DMS53 (cell line): ENCODE measurements at regions not wholly inside any gene's neighbourhood (a gene's known extent, or its start where the extent isn't known, plus 50 kb on each side); places are given as distances from the start of the nearest gene placed in this dataset.
"Not testable (repeated sequence)": the region's sequence is repeated elsewhere in the genome, so short reads cannot be mapped to it uniquely, and the experiment has no call there.

Experiments used
- DNase-seq: peaks from one replicate; lab custom pipeline; 2025; lab: John Stamatoyannopoulos, UW

DNA sequence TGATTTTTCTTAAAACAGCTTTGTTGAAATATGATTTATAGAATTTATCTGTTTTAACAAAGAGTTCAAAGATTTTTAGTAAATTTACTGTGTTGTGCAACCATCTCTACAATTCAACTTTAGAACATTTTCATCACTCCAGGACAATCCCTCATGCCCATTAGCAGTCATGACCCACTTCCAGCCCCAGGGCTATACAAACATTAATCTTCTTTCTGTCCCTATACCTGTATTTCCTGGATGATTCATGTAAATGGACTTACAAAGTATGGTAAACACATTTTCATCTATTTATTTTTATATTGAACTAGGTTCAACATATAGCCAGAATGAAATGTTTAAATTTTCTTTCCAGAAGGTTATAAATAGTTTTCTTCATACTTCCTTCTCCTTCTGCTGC lies 127.8 kb upstream of the CCDC180 start:
- DNase-seq, result no peak

DNA sequence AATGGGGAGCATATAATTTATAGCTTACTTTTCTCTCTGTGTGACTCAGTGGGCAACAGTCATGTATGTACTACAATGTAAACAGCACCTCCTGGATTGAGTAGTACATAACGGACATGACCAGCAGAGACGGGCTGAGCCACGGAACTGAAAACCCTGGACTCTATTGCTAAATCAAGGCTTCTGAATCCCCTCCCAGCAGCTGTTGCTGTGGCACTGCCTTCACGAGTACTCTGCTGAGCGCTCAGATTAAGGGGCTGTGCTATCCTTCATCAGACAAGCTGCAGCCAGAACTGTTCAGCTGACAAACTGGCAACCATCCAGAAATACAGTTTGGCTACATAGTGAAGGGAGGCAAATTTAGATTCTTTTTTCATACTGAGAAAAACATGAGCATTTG lies 131.3 kb upstream of the CCDC180 start:
- DNase-seq, result no peak

DNA sequence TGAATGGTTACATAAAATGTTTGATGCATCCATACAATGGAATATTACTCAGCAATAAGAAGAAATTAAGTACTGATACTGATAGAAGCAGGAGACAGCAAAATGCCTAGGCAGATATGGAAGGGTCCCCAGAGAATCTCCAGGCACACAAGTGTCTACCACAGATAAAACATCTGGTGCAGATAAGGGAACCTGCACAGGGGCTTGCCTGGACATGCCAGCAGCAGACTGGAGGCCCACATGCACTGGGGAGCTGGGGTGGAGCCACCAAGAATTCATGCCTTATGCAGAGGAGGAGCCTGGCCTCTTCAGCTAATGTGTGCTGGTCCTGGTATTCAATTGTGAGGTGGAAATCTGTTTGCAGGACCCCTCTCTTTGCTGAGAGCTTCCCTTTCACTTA lies 129.2 kb upstream of the CTSV start:
- DNase-seq, result not testable (repeated sequence)

GRCh38 chr9:97166496-97167138 lies 127.7 kb upstream of the CTSV start:
- DNase-seq, result not testable (repeated sequence)

GRCh38 chr9:97160255-97160654 lies 121.3 kb upstream of the CTSV start:
- DNase-seq, result no peak

- not testable (repeated sequence) for DNase-seq
Observed at GRCh38 chr9:97158722-97159121, 119.8 kb upstream of the CTSV start.

GRCh38 chr9:97155441-97155840 lies 116.5 kb upstream of the CTSV start:
- not testable (repeated sequence) for DNase-seq

DNA sequence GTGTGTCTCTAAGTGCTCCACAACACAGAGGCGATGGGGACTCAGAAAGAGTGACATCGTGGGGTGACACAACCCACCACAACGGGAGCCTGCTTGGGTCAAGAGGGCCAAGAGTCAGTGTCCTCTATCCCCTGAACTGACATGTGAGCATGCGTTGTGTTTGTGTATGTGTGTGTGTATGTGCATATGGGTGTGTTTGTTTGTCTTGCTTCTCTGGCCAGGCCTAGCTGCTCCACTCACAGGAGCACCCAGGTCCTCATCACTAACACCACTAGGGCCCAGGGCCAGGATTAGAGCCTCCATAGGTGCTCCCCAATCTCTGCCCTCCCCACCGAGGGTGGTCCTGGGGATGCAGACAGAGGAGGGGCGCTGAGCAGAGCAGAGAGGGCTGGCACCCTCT lies 115.0 kb upstream of the CTSV start:
- DNase-seq, result peak; percentile 43

GRCh38 chr9:97153160-97153559 lies 114.2 kb upstream of the CTSV start:
- DNase-seq, result peak; percentile 8

DNA sequence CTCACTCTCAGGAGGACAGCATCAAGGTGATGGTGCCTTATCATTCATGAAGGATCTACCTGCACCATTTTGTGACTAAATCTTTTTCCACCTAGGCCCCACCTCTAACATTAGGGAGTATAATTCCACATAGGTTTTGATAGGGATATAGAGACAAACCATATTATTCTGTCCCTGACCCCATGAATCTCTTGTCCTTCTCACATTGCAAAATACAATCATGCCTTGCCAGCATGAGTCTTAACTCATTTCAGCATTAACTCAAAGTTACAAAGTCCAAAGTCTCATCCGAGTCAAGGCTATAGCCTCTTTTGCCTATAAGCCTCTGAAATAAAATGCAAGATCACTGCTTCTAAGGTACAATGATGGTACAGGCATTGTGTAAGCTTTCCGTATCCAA lies 111.5 kb upstream of the CTSV start:
- not testable (repeated sequence) for DNase-seq

GRCh38 chr9:97148428-97148827 lies 109.5 kb upstream of the CTSV start:
- DNase-seq, result not testable (repeated sequence)

- not testable (repeated sequence) for DNase-seq
Observed at GRCh38 chr9:97145680-97146079, 106.7 kb upstream of the CTSV start.

DNA sequence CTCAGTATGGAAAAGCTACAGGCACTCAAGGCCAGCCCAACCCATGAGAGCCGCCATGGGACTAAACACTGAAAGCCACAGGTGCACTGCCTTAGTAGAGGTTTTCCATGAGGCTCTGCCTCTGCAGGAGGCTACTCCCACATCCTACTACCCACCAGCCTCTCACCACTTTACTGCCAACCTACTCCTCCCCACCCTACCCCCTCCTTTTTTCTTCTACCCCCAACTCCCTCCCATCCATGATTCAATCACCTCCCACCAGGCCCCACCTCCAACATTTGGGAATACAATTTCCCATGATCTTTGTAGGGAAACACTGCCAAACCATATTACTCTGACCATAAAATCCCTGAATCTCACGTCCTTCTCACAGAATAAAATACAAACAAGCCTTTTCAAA lies 101.6 kb upstream of the CTSV start:
- no peak for DNase-seq

- DNase-seq, result no peak
Observed at GRCh38 chr9:97136421-97136820, 97.5 kb upstream of the CTSV start.

DNA sequence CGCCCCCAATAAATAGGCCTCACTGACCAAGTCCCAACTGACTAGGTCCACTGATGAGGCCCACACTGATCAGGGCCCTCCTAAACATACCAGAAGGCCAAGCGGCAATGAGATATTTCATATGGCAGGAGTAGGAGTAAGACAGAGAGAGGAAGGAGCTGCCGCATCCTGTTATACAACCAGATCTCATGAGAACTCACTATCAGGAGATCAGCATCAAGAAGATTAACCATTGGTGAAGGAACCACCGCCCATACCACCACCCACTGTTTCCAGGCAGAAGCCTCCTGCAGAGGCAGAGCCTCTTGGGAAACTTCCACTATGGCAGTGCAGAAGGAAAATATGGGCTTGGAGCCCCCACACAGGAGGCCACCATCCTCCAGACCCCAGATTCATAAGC lies 95.0 kb upstream of the CTSV start:
- DNase-seq, result not testable (repeated sequence)

GRCh38 chr9:97132865-97133264 lies 93.9 kb upstream of the CTSV start:
- DNase-seq, result no peak

- not testable (repeated sequence) for DNase-seq
Observed at GRCh38 chr9:97130864-97131263, 91.9 kb upstream of the CTSV start.

DNA sequence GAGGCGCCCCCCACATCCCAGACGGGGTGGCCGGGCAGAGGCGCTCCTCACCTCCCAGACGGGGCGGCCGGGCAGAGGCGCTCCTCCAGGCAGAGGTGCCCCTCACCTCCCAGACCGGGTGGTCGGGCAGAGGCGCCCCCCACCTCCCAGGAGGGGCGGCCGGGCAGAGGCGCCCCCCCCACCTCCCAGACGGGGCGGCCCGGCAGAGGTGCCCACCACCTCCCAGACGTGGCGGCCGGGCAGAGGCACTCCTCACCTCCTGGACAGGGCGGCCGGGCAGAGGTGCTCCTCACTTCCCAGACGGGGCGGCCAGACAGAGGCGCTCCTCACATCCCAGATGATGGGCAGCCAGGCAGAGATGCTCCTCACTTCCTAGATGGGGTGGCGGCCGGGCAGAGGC lies 91.4 kb upstream of the CTSV start:
- DNase-seq, result not testable (repeated sequence)

GRCh38 chr9:97128919-97129318 lies 90.0 kb upstream of the CTSV start:
- DNase-seq, result no peak

DNA sequence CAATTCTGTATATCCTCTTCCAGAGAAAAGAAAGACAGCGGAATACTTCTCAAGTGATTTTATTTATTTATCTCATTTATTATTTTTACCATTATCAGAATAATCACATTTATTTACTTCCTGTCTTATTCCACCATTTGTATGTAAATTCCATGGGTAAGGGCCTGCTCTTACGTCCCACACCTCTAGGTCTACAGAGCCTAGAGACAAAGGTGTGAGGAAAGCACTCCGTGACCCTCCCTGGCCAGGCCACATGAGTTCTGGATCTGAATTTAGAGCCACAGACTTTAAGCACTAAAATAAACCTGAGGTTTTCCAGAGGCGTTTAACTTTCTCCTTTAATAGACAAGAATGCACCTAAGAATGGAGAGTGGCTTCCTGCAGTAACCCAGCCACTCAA lies 85.3 kb upstream of the CTSV start:
- no peak for DNase-seq

DNA sequence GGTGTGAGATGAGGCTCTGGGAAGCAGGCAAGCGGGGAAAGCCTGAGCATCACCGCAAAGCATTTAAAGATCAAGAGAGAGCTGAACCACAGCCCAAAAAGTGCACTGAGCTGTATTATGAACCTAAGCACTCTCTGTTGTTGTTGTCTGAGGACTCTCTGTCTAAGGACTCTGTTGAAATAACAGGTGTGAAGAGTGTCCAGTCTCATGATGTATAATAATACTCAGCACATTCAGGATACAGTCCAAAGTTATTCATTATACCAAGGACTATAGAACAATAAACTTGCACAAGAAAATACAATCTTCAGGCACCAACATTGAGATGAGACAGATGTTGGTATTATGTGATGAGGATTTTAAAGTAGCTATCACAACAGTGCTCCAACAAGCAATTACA lies 71.8 kb upstream of the CTSV start:
- no peak for DNase-seq

DNA sequence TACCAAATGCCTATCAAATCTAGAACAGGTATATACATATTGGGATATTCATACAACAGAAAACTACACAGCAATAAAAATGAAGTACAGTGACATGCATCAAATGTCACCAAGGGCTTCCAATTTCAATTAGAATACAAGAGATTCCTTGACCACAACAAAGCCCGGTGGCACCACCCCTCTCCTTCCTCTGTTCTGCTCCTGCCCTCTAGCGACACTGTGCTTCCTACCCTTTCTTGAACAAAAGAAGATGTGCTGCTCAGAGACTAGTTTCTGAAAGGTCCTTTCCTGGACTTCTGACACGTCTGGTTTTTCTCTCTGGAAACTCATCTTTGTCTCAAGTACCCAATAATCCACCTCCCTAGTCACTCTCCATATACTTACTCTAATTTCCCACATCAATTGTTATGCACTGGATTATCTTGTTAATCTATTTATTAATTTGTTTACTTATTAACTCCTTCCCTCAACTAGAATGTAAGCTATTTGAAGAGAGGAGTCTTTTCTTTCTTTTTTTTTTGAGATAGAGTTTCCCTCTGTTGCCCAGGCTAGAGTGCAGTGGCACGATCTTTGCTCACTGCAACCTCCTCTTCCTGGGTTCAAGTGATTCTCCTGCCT lies 70.4 kb upstream of the CTSV start:
- DNase-seq, result peak; percentile 83

DNA sequence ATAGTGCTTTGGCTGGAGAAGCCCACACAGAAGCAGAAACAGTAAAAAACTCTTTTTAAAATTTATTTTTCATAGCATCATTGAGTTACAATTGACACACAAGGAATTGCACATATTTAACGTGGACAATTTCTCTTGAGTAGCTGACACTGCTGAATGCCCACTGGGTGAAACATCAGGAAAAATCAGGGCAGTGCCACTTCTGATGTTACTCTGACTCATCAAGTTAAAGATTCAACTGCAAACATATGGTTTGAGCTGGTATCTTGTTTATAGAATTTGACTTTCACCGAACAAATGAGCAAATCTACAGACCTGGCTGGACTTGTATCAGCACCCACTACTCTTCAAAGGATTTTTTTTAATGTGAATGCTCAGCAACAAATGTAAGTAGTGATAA lies 66.3 kb upstream of the CTSV start:
- peak; percentile 57 for DNase-seq
